ENCODE measurements at regions not wholly inside any gene's neighbourhood (a gene's known extent, or its start where the extent isn't known, plus 50 kb on each side); places are given as distances from the start of the nearest gene placed in this dataset.
A peak's percentile ranks its signal among the peaks of the same experiment; 100 is the strongest.

DNA sequence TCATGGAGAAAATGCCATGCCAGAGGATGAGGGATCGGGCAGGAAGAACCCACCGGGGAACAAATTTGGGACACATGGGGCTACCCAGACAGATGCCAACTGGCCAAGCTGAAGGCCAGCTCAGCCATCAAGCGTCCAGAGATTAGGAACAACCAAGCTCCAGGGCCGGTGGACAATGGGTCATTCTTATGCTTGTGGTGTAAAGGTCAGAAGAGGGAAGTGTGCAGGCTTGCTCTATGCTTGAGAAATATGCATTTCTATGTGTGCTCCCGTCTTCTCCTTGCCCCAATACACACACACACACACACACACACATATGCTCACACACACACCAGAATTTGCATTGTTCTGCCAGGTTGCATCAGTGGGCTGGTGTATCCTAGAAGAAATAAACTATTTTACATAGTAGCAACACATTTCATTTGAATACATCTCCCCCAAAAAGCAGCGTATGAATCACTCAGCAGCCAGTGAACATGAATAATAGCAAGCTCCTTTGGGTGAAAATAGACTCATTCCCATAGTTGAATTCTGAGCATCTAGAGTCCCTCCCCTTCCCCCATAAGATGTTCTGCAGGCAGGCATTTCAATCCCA, 201.9 kb upstream of the PPARGC1A start:
- DNase-seq = no peak

DNA sequence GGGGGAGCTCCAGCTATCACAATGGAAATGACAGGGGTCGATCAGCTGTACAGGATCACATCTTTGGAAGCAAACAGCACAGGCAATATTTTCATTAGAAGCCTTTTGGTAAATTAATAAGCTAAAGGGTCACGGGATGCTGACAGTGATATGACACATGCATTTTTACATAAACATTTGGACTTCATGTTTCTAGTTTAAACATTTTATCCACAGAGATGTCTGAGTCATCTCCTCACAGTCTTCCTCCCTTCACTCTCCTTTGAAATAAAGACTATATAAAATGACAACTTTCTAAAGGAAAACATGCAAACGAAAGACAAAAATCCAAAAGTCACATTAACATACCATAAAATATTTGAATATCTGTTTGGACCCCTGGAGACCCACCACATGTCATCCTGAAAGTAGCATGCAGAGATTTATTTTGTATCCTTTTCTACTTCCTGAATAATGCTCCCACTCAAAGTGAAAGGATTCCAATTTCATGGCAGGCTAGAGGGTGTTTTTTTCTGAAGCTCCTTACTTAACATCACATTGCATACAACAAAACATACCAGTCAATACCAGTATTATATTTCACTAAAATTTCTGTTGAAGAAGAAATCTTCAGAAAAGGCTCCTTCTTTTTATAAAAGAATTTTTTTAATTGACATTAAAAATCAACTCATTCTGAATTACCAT, 200.1 kb upstream of the PPARGC1A start:
- DNase-seq = no peak

DNA sequence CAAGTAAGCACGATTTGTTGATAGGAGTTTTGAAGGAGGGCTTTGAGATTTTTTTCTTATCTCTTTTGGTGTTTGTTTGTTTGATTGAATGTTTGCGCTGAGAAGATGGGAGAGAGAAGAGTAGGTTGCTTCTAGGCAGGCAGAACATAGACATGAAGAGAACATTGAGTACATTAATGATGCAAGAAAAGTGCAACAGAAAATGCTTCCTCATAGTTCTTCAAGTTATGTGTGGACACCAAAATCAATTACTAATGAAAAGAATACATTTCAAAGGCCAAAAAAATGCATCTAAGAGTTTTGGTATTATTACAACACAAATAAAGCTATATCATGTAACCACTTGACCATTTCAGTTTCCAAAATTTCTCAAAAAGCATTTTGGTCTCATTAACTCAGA, 191.0 kb upstream of the PPARGC1A start:
- no peak for DNase-seq

DNA sequence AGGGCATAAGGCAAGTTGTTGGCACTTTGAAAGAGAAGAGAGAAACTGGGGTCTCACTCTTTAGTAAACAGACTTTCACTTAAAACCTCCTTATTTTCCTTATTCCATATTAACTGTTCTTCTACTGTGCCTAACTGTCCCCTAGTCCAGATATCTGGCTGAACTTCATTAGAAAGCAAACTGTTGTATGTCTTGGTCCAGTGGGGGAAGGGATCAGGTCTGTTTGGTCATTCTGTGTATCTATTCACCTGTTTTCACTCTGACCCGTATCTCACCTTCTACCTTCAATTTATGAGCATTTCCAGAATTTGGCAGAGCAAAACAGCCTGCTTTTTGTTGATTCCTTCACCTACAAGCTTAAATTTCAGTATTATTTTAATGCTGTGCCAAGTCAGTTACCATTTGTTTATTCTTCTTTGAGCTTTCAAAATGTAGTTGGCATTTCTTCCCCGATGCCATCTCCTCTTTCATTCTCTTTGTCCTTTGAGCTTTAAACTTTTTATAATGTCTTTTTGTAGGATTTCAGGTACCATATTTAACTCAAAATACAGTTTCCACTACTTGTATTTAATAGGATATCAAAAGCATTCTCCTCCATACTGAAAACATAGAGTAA, 188.6 kb upstream of the PPARGC1A start:
- no peak for DNase-seq

DNA sequence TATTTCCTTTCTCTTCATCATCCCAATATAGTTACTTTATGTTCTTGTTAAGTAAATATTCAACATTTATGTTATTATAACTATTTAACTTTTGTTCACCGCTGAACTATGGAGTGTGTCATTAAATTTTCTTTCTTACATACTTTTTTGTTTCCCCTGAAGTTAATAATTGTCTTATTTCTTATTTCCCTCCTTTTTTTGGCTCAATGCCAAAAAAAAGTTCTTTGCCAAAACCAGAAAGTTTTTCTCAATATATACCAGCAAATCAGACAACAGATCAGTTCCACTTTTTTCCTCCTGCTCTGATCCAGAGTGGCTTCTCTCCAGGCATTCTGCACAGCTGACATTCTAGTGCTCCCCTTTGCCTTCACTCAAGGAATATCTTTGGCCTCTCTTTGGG, 187.0 kb upstream of the PPARGC1A start:
- no peak for DNase-seq

DNA sequence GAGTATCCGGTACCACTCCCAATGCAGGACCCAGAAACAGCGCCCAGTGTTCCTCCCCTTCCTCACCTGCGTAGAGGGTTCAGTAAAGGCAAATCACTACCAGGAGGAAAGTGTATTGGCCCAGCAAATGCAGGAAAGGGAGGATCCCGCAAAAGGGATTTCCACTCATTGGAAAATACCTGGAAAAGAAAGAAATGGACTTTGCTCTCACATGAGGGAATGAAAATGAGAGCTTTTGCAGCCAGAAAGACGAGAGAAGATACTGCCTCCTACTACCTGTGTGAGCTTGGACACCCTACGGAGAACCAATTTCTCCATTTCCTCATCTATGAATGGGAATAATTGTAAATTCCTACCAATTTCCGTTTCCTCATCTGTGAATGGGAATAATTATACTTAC, 184.1 kb upstream of the PPARGC1A start:
- no peak for DNase-seq

DNA sequence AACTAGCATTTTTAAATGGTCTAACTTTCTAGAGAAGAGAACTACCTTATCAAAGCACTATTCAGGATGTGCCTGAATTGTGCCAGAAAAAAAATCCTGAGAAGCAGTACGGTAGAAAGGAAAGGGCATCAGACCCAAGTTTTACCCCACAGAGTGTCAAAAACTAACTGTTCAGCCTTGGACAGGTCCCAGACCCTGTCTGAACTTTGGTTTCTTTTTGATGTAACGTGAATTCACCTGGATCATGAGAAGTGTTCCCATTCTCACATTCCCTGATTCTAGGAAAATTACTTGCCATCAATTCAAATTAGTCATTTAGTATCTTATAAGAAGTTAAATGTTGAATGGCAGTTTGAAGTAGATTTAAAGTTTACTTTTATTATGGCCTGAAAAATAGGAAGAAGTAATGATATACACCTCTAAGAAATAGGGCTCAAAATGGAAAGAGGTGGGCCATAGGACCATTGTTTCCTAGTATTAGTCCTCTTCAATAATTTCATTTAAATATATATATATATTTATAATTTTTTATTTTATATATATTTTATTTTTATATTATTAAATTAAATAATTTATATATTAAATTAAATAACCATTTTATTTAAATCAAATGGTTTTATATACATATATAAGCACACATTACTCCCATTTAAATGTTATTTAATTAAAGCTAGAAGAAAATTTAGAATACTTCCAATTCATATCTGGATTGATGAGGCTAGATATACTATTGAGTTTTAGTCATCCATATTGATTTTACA, 181.9 kb upstream of the PPARGC1A start:
- DNase-seq = no peak

DNA sequence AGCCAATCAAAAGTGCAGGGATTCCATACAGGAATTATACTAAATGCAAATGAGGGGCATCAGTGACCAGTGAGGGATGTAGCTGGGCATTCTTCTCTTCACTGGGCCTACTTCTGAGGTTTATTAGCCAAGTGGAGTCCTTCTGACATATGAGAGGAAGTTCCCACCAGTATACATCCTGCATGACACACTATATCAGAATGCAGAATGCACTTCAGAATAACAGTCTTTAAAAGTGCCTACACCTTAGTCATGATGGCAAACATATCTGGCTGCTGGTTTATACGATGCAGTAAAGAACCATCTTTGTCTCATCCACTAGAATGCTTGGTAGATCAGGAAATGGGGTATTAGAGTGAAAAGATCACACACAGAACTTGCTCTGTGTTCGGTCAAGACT, 180.3 kb upstream of the PPARGC1A start:
- no peak for DNase-seq

DNA sequence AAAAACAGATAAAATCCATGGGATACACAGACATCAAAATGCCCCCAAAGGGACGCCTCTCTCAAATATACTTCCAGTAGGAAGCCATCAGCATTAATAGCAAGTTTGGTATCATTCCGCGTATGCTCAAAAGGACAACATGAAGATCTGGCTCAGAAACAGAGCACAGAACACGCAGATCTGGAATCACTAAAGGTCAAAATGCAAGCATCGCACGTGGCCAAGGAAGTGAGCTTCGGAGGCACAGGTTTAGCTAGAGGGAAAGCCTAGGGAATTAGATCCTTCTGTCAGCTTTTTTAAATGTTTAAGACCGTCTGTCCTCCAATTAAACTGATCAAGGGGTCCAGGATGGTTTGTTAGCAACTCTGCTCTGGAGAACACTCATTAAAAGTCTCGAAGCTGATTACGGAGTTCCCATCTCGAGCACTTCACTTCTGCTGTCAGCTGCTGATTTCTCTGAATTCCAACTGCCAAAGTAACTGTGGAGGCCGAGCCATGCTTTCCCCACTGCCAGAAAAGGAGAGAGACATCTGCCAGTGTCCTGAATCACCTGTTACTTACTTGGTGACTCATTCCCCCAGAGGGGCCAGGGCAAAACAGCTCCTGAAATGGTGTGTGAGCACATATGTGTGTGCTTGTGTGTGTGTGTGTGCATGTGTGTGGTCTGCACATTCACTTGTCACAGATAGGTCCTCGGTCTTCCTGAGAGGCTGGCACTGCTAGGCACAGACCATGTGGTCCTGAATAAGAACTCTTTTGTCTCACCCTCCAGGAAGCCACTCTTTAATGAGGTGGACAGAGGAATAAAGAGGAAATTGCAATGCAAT, 177.7 kb upstream of the PPARGC1A start:
- peak; percentile 57 to 81 for DNase-seq

DNA sequence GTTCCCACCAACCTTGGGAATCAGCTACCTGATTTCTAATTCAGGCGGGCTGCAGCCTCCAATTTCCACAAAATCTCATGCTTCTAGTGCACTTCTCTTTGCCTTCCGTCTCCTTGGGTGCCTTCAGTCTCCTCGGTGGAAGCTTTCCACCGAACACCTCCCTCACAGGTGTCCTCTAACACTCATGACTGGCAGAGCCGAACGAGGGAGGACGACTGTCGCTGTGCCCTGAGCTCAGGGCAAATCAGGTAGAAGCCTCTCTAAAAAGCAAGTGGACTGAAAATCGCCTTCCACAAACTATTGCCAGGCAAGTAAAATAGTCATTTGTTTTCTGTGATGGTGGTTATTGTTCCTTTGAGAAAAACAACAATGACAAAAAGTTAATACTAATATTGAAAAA, 176.1 kb upstream of the PPARGC1A start:
- DNase-seq = no peak

DNA sequence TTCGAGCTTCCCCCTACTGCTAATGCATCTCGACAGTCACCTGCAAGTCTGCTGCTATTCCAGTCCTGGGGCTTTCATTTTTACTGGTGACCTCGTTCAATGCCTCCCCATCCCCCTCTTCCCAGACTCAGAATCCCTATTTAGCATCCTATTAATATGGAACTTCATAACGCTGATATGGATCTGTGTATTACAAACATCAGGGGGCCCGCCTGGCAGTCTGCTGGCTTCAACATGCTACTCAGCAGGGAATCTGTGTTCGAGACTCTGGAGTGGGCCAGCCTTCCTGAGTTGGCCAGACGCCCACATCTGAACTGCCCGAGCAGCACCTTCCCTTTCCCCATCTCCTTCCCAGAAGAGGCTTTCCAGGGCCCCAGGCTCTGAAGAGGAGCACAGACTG, 173.9 kb upstream of the PPARGC1A start:
- peak; percentile 64 to 76 for DNase-seq

DNA sequence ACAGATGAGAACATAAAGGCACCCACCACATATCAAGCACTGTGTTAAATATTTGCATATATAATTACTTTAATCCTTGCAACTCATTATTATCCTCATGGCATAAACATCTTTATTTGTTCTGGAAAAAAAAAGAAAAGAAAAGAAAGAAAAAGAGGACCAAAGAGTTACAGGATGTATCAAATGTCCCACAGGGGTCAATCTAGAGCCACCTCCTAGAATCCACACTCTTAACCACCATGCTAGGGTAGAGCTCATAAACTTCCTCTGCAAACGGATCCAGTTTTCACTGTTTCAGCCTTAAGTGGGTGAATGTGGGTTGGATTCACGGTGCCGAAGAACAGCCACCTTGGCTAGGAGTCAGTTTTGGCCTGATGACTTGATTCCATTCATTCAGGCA, 171.1 kb upstream of the PPARGC1A start:
- no peak for DNase-seq

DNA sequence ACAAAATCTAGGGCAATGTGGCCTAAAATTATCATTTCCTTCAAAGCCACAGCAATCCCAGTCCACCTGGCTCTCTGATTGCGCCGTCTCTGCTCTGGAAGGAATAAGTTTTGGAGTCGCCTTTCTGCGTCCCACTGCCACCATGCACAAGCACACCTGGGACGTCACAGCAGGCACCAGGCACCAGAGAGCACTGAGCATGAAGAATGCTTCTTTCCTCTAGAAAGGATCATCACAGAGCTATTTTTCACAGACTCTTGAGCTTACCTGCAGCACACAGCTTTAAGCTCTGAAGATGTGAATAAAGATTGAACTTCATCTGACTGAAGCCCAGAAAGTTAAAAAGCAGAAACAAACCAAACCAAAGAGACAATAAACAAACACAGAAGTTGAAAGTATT, 170.0 kb upstream of the PPARGC1A start:
- DNase-seq = no peak

DNA sequence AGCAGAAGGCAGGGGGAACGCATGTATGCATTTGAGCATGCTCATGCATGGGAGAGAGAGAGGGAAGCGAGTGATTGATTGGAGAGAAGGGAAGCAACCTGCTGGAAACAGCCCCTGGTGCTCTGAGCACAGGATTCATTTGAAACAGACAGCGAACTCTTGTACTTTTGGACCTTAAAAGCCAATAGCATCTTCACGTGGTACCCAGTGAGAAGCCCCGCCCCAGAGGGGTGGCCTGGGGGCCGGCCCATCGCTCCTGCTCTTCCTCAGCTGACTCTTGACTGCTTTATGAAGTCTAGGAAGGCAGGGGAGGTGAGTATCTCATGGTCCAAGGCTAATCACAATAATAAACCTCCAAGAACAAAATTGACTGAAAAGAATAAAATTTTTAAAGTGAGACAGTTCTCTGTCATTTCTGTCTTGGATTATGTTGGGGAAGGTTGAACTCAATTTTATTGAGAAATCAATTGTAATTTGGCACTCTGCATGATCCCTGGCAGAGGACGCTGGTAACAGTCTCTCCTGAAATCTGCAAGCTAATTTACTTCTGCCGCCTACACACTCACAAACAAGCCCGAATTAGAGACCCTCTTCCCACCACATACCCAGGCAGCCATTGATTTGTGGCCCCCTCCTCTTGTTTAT, 168.2 kb upstream of the PPARGC1A start:
- no peak for DNase-seq

DNA sequence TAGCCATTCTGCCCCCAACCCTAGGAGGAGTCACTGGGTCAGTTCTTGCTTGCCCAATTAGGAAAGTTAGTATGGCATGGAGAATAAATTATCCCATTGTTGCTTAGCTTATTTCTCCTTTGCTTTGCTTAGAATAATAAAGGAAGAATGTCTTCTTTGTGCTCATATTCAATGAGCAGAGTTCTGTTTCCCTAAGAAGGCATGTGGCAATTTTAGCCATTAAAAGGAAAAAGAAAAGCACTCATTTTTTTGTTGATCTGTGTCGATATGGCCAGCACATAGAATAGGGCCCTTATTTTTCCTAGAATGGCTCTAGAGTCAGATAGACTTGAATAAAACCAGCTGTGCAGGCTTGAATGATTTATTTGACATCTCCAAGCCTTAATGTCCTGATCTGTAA, 166.4 kb upstream of the PPARGC1A start:
- no peak for DNase-seq

DNA sequence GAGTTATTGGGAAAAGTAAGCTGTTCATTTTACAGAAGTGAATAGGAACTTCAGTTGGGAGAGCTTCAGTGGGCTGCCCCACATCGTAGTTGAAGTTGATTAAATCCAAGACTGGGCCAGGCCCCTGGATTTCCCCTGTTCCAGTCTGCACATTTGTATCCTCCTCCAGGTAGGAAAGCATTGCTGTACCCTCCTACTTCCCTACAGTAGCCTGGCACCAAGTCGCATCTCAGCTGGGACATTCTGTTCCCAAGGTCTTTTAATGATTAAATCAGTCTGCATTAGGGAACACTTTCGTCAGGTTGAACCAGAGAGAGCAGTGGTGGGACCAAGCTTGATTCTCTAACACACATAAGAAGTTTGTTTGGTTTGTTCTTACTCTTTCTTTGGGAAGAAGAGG, 165.8 kb upstream of the PPARGC1A start:
- no peak for DNase-seq

DNA sequence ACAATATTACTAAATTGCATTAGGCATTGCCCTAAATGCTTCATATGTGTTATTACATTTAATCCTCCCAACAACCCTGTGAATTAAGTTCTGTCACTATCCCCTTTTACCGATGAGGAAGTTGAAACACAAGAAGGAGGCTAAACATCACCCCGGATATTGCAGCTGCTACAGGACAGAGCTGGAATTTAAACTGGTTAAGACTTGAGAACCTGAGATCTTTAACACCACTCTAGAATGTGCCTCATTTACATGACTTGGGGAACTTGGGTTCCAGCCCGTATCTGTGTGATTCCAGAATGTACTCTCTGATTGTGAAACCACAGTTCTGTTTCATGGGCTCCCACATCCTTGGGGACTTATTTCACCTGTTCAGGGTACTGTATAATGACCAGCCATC, 165.1 kb upstream of the PPARGC1A start:
- DNase-seq = no peak

DNA sequence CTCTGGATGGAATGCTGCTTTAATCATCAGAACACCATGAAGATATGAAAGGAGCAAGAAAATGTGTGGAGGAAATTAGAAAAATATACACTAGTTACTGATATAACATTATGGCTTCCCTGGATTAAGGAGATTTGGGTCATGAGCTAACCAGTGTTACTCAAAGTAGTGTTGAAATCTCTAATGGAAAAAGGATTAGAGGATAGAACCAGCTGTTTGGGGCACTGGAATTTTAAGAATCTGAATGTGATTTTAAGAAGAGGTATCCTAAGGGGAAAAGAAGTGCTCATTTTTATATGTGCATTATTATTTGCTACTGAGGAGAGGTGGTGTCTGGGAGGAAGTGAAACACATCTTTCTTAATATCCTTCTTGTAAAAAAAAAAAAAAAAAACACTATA, 164.1 kb upstream of the PPARGC1A start:
- DNase-seq = no peak

DNA sequence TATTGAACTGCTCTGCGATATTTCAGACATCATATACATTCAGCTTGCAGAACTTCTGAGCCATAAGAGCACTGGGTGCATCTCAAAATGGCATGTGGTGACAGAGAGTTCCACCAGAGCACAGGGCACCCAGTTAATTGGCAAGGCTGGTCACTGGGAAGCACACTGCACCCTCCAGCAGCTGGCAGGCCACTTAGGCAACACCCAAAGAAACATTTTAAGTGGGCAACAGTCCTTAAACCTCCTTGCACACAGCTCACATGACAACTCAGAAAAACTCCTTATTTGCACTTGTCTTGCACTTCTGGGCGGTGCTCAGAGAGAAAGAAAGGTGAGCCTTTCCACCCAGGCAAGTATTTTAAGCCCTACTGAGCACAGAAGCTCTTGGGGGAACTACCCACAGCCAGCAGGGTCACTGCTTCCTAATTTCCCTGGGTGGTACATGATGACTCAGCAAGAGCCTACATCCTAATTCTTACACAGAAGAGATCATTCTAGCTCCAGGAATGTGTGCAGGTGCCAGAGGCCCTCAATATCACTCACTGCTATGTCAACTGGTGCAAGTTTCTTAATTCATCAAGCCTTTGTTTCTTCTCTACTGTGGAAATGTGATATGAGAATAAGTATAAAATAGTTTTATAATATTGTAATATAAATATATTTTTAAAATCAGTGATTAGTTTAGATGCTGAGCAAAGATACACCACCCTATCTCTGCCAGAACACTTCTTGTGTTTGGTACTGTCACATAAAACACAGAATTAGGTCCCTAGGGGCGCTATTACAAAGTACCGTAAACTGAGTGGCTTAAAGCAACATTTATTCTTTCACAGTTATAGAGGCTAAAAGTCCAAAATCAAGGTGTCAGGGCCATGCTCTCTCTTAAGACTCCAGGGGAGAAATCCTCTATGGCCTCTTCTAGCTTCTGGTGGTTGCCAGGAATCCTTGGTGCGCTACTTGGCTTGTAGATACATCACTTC, 155.1 kb upstream of the PPARGC1A start:
- no peak for DNase-seq

DNA sequence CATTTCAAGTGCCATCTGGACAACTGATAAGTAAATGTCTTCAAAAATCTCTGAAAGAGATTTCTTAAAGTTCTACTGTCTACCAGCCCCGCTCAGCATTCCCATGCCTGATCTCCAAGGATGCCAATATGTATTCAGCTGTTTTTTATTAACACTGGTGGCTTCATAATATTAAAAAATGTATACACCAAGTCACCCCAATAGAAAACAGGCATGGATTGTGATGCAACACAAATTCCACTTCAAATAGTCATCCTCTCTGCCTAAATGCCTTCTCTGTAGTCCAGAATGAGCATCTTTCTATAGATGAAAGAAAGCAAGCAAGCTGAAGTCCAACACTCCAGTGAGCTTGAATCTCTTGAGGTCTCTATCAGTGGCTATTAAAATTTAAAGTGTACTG, 152.2 kb upstream of the PPARGC1A start:
- DNase-seq = no peak

DNA sequence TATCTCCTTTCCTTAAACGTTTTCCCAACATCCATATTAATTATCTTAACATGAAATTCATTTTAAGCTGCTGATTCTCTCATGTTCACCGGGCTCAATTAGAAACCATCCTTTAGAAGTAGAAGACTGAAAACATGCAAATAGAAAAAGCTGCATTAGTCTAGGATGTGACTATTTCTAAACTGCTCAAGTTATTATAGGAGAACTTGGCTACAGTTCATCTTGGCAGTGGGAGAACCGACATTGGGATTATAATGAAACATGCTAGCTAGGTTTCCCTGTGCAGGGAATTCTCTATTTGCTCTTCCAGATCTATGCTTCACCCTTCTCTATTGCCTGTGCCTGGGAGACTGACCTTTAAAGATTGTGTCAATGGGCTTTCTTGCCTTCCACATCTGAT, 151.0 kb upstream of the PPARGC1A start:
- no peak for DNase-seq

Measured in NCI-H446 (cell line).